Activated naive CD4-positive, alpha-beta T cell treated with anti-CD3 and anti-CD28 coated beads, Interleukin-2, amount 10 ng/mL, durations not matched to agents 7 days and 5 days (primary cell): ENCODE measurements at regions not wholly inside any gene's neighbourhood (a gene's known extent, or its start where the extent isn't known, plus 50 kb on each side); places are given as distances from the start of the nearest gene placed in this dataset.

ENCODE experiments used
- CTCF ChIA-PET: fragments of 350-600 bp; sonication (Branson Sonifier 250); formaldehyde crosslinking; loops from one replicate; lab custom pipeline; 2021; ENCODE audit warnings: antibody characterized with exemption; lab: Charles Lee
- DNase-seq: peaks from one replicate; pipeline ENCODE4 v3.0.0-alpha.2; 2020
- H3K27ac Mint-ChIP-seq: one replicate; pipeline ENCODE4 v1.8.0; 2021; ENCODE audit warnings: mild to moderate bottlenecking, moderate library complexity, mixed read lengths
- H3K27me3 Mint-ChIP-seq: one replicate; pipeline ENCODE4 v1.8.0; 2021; ENCODE audit warnings: mild to moderate bottlenecking, mixed read lengths
- H3K36me3 Mint-ChIP-seq: one replicate; pipeline ENCODE4 v1.8.0; 2021; ENCODE audit warnings: mixed read lengths
- H3K4me1 Mint-ChIP-seq: one replicate; pipeline ENCODE4 v1.8.0; 2021; ENCODE audit warnings: mixed read lengths
- H3K4me3 Mint-ChIP-seq: one replicate; pipeline ENCODE4 v1.8.0; 2021; ENCODE audit warnings: mild to moderate bottlenecking, moderate library complexity, mixed read lengths
- H3K9me3 Mint-ChIP-seq: one replicate; pipeline ENCODE4 v1.8.0; 2021; ENCODE audit warnings: mixed read lengths

DNA sequence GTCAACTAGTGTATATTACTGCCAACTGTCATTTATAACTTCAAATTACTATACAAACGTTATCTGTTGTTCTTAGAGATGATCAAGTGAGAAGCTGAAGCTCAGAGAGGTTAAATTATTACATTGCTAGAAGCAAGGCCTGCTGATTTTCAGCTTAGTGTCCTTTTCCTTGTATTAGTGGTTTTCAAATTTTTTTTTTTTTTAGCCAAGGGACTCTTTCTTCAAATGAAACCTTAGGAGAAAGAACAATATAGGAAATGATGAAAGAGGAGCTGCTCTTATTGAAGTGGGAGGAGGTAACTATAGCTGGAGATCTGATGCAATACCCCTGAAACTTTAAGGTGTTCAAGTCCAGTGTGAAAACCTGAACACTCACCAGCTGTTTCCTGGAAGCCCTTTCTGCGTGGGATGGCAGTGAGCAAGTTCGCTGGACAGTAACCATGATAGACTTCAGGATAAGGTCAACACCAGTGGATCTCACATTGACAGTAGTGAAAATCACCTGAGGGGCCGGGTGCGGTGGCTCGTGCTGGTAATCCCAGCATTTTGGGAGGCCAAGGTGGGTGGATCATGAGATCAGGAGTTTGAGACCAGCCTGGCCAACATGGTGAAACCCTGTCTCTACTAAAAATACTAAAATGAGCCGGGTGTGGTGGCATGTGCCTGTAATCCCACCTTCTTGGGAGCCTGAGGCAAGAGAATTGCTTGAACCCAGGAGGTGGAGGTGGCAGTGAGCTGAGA lies 376.2 kb downstream of the EDEM1 start:
- H3K36me3 Mint-ChIP-seq: no peaks in the 10 kb centered on the region
- H3K4me1 Mint-ChIP-seq: no peaks in the 10 kb centered on the region
- CTCF ChIA-PET: no interaction called here
- DNase-seq: no peak
- no peaks in the 10 kb centered on the region for H3K27me3 Mint-ChIP-seq
- H3K27ac Mint-ChIP-seq: no peak overlapping the region
- H3K4me3 Mint-ChIP-seq: no peak overlapping the region
- no peaks in the 10 kb centered on the region for H3K9me3 Mint-ChIP-seq

DNA sequence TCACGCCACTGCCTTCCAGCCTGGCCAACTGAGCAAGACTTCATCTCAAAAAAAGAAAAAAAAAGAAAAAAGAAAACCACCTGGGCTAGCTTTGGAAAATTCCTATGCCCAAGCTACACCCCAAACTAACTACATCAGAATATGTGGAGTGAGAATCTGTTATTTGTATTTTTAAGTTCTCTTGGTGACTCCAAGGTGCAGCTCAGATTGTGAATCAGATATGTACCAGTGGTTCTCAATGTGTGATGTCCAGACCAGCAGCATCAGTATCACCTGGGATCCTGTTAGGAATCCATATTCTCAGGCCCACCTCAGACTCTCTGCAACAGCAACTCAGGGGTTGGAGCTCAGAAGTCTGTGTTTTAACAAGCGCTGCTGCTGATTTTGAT lies 376.8 kb downstream of the EDEM1 start:
- DNase-seq: no peak
- no peak overlapping the region for H3K4me3 Mint-ChIP-seq
- CTCF ChIA-PET: no interaction called here
- no peak overlapping the region for H3K27ac Mint-ChIP-seq
- no peaks in the 10 kb centered on the region for H3K4me1 Mint-ChIP-seq
- H3K27me3 Mint-ChIP-seq: no peaks in the 10 kb centered on the region
- H3K36me3 Mint-ChIP-seq: no peaks in the 10 kb centered on the region
- H3K9me3 Mint-ChIP-seq: no peaks in the 10 kb centered on the region

DNA sequence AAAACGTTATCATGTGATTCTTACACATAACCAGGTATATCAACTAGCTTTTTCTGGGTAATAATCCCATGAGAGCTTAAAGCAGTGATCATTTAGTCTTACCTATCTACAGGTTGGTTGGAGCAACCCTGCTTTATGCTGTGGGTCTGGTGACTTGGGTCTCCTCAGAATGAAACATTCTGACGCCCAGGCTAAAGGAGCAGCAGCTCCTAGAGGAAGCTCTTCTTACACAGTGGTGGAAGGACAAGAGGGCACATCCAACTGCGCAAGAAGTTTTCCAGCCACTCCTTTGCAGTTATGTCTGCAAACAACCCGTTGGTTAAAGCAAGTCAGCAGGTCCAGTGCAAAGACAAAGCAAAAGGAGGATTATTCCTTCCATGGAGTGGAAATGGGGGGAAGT lies 377.5 kb downstream of the EDEM1 start:
- DNase-seq: no peak
- H3K27ac Mint-ChIP-seq: no peak overlapping the region
- no peak overlapping the region for H3K4me3 Mint-ChIP-seq
- no peaks in the 10 kb centered on the region for H3K27me3 Mint-ChIP-seq
- H3K36me3 Mint-ChIP-seq: no peaks in the 10 kb centered on the region
- H3K9me3 Mint-ChIP-seq: no peaks in the 10 kb centered on the region
- no peaks in the 10 kb centered on the region for H3K4me1 Mint-ChIP-seq
- CTCF ChIA-PET: interaction anchor here (0.6 to 1.1 kb wide), 2 partner anchors 90 to 138 kb away, joined by 3 read pairs; no protein-coding TSS in a partner anchor

DNA sequence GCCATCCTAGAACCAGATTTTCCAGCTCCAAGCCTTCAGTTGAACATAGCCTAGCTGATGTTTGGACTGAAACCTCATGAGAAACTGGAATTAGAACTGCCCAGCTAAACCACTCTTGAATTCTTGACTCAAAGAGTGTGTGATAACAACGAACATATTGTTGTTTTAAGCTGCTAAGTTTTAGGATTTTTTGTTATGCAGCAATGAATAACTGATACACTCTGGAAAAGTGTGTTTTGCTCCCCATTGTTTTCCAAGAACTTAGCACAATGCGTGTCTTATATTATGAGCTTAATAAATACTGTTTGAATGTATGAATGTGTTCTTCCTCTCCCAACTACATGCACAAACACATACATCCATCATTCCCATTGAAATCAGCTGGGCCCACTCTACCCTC lies 379.6 kb downstream of the EDEM1 start:
- CTCF ChIA-PET: no interaction called here
- DNase-seq: no peak
- Mint-ChIP-seq H3K36me3 (no peaks in the 10 kb centered on the region), H3K9me3 (no peaks in the 10 kb centered on the region), H3K27me3 (no peaks in the 10 kb centered on the region), H3K27ac (no peak overlapping the region), H3K4me3 (no peak overlapping the region), H3K4me1 (no peaks in the 10 kb centered on the region)

DNA sequence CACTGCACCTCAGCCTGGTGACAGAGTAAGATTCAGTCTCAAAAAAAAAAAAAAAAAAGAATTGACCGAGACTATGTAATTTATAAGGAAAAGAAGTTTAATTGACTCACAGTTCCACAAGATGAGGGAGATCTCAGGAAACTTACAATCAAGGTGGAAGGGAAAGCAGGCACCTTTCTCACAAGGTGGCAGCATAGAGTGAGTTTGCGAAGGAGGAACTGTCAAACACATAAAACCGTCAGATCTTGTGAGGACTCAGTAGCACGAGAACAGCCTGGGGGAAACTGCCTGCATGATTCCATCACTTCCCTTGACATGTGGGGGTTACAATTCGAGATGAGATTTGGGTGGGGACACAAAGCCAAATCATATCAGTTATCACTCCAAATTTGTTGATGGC lies 380.9 kb downstream of the EDEM1 start:
- H3K4me1 Mint-ChIP-seq: no peaks in the 10 kb centered on the region
- H3K9me3 Mint-ChIP-seq: no peaks in the 10 kb centered on the region
- no peak for DNase-seq
- CTCF ChIA-PET: interaction anchor here (0.7 kb wide), 1 partner anchor 82 kb away, joined by 3 read pairs; no protein-coding TSS in a partner anchor
- no peaks in the 10 kb centered on the region for H3K27me3 Mint-ChIP-seq
- H3K27ac Mint-ChIP-seq: no peak overlapping the region
- H3K36me3 Mint-ChIP-seq: no peaks in the 10 kb centered on the region
- H3K4me3 Mint-ChIP-seq: no peak overlapping the region

DNA sequence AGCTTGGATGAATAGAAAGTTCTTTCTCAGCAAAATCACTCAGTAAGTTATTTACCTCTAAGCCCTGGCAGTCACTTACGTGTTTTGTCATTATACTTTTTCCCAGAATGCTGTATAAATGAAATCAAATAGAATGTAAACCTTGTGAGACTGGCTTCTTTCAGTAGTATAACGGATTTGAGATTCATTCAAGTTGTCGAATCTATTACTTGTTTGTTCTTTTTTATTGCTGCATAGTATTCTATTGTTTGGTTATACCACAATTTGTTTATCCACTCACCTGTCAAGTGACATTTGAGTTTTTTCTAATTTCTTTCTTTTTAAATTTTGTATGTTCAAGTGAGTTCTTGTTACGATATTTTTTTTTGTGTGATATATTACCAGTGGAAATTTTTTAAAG lies 381.6 kb downstream of the EDEM1 start:
- H3K4me1 Mint-ChIP-seq: no peaks in the 10 kb centered on the region
- H3K27ac Mint-ChIP-seq: no peak overlapping the region
- DNase-seq: no peak
- H3K4me3 Mint-ChIP-seq: no peak overlapping the region
- H3K27me3 Mint-ChIP-seq: no peaks in the 10 kb centered on the region
- no peaks in the 10 kb centered on the region for H3K36me3 Mint-ChIP-seq
- H3K9me3 Mint-ChIP-seq: no peaks in the 10 kb centered on the region
- CTCF ChIA-PET: no interaction called here

DNA sequence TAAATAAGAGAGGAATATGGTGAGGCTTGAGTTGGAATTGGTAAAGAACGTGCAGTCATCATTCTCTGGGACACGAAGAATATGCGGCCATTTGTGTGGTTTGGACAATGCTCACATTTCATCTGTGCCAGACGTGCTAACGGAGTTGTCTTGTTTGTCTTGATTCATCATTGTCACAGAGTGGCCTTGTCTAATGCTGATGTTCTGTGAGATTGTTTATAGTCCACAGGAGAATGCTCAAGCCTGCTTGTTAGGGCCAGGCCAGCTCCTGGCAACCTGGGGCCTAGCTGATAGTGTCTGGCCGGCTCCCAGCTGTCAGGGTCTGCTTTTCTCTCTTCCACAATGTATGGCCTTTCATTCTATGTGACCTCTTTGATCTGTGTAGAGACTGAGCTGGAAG lies 384.7 kb downstream of the EDEM1 start:
- Mint-ChIP-seq H3K27me3 (no peaks in the 10 kb centered on the region), H3K4me3 (no peak overlapping the region), H3K9me3 (no peaks in the 10 kb centered on the region), H3K27ac (no peak overlapping the region), H3K36me3 (no peaks in the 10 kb centered on the region), H3K4me1 (no peaks in the 10 kb centered on the region)
- CTCF ChIA-PET: no interaction called here
- DNase-seq: no peak

DNA sequence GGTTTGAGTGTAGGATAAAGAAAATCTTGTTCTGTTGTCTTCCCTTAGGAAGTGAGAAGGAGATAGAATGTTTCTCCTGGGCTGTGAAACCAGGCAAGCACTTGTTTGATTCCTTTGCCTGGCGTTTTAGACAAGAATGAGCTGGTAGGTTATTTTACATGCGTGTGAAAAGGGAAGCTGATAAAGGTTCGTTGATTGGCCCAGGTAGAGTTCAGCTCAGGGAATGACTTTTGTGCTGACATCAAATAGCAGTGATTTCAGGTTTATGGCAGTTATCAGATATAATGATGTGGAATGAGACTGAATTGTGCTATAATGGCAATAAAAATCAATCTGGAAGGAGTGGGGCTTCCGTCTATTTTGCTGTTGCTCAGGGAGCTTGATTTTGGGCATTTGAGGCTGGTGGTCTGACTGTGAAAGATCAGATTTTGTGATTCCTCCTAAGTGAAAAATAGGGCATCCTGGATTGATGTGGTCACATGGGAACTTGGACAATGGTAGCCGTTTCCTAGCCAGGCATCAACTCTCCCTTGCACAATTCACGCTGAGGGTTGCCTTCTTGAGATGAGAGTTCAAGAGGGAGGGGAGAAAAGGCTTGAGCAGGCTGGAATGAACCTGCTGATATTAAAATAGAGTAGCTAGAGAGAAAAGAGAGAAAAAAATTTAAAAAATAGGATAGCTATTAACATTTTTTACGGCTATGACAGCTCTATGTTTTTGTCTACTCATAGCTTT lies 388.9 kb downstream of the EDEM1 start:
- CTCF ChIA-PET: no interaction called here

DNA sequence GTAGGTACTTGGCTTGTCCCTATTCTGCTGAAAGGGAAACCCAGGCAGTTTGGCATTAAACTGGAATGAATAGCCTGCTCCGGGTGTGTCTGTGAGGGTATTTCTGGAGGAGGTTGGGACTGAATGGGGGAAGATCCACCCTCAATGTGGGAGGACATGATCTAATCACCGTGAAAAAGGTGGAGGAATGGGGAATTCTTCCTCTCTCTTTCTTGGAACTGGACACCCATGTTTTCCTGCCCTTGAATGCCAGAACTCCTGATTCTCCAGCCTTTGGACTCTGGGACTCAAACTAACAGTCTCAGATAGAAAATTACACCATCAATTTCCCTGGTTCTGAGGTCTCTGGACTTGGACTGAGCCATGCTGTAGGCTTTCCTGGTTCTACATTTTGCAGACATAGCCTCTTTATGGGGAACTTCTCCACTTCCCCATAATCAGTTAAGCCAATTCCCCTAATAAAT lies 391.7 kb downstream of the EDEM1 start:
- CTCF ChIA-PET: no interaction called here
- H3K9me3 Mint-ChIP-seq: no peaks in the 10 kb centered on the region
- no peaks in the 10 kb centered on the region for H3K27me3 Mint-ChIP-seq
- H3K27ac Mint-ChIP-seq: no peak overlapping the region
- H3K36me3 Mint-ChIP-seq: no peaks in the 10 kb centered on the region
- no peaks in the 10 kb centered on the region for H3K4me1 Mint-ChIP-seq
- no peak overlapping the region for H3K4me3 Mint-ChIP-seq
- DNase-seq: no peak

More for the DNA sequence above, 388.9 kb downstream of the EDEM1 start:
- no peak for DNase-seq
- Mint-ChIP-seq H3K36me3 (no peaks in the 10 kb centered on the region), H3K9me3 (no peaks in the 10 kb centered on the region), H3K4me1 (no peaks in the 10 kb centered on the region), H3K27me3 (no peaks in the 10 kb centered on the region), H3K27ac (no peak overlapping the region), H3K4me3 (no peak overlapping the region)

DNA sequence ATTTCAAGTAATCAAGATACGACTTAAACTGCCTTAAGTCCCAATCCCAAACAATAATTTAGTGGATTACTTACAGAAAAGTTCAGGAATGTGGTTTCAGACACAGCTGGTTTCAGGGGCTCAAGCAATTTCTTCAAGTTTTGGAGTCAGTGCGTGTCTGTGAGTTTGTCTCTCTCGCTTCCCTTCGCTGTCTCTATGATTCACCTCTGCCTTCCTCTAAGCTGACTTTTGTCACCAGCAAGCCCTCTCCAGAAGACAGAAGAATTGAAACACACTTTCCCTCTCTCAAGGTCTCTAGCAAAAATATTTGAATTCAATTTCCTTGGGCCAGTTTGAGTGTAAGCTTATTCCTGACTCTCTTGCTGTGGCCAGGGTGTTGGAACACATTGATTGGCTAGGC lies 392.4 kb downstream of the EDEM1 start:
- no peaks in the 10 kb centered on the region for H3K9me3 Mint-ChIP-seq

DNA sequence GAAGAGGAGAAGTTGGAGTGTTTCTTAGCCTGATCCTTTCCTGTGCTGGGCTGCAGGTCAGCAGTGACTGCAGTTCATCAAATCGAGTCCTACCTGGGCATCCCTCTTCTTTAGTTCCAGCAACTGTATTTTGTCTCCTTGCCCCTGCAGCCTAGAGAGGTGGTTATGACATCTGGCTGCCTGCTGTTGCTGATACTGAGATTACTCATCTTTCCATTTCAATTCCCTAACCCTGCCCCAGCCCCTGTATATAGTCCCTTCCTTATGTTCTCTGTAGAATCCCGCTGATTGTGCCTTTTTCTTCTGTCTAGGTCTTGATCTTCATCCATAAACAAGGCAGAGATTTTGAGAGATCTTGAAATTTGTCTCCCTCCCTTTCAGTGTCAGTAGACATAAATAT lies 393.3 kb downstream of the EDEM1 start:
- no peak for DNase-seq
- Mint-ChIP-seq H3K27ac (no peak overlapping the region), H3K27me3 (no peaks in the 10 kb centered on the region), H3K36me3 (no peaks in the 10 kb centered on the region), H3K9me3 (no peaks in the 10 kb centered on the region), H3K4me1 (no peaks in the 10 kb centered on the region), H3K4me3 (no peak overlapping the region)
- CTCF ChIA-PET: no interaction called here

More for the DNA sequence above, 392.4 kb downstream of the EDEM1 start:
- no peak overlapping the region for H3K27ac Mint-ChIP-seq
- H3K36me3 Mint-ChIP-seq: no peaks in the 10 kb centered on the region
- no peak overlapping the region for H3K4me3 Mint-ChIP-seq
- DNase-seq: no peak
- no peaks in the 10 kb centered on the region for H3K4me1 Mint-ChIP-seq
- CTCF ChIA-PET: no interaction called here
- H3K27me3 Mint-ChIP-seq: no peaks in the 10 kb centered on the region

DNA sequence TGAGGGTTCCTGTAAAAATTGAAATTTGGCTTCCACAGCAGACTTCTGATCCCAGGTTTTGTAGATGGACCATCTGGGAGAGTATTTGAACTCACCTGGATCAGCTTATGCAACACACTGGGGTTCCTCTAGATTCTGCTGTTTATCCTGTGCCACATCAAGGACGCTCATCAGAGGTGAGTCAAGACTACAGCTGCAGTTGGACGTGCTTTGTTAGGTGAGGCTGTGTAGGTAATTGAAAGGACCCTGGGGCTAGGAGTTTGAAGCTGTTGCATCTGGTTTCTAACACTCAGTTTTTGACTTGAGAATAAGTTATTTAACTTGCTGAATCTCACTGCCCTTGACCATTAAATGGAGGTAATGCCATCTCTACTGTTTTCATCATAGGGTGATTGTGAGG lies 394.2 kb downstream of the EDEM1 start:
- no peak overlapping the region for H3K27ac Mint-ChIP-seq

DNA sequence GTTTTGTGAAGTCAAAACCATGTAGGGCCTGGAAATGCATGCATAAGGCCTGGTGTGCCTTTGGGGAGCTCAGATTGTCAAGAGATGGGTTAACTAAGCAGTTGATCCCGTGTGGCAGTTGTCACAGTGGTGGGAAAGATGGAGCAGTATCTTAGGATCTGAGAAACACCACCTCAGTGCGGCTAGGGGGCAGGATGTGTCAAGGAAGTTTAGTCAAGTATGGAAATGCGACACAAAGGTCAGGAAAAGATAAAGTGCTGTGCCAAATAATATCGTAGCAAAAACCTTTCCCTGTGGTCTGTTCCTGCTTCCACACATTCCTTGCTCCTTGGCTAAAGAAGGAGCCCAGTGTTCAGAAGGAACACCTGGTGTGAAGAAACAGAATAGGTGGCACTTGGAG lies 396.4 kb downstream of the EDEM1 start:
- H3K36me3 Mint-ChIP-seq: no peaks in the 10 kb centered on the region
- H3K4me1 Mint-ChIP-seq: no peaks in the 10 kb centered on the region
- CTCF ChIA-PET: no interaction called here
- H3K4me3 Mint-ChIP-seq: no peak overlapping the region
- no peak for DNase-seq
- no peaks in the 10 kb centered on the region for H3K27me3 Mint-ChIP-seq
- no peaks in the 10 kb centered on the region for H3K9me3 Mint-ChIP-seq
- no peak overlapping the region for H3K27ac Mint-ChIP-seq

More for the DNA sequence above, 394.2 kb downstream of the EDEM1 start:
- no peak for DNase-seq
- Mint-ChIP-seq H3K9me3 (no peaks in the 10 kb centered on the region), H3K4me1 (no peaks in the 10 kb centered on the region), H3K27me3 (no peaks in the 10 kb centered on the region), H3K36me3 (no peaks in the 10 kb centered on the region), H3K4me3 (no peak overlapping the region)
- CTCF ChIA-PET: no interaction called here

DNA sequence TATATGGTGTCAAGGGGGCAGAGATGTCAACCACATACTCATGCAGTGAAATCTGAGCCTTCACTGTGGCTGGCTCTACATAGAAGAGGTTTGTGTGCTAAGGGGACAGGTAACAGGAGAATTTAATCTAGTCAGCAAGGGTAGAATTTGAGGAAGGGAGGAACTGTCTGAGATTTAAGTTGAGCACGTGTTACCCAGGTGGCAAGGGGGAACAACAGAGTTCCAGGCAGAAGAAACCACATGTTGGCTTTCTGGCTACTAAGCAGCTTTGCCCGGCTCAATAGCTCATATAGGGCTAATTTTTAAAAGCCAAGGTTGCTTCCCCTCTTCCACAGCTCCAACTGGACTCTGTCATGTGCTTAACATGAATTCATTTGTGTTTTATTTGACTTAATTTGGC lies 397.6 kb downstream of the EDEM1 start:
- no peak overlapping the region for H3K4me3 Mint-ChIP-seq
- no peaks in the 10 kb centered on the region for H3K27me3 Mint-ChIP-seq
- H3K36me3 Mint-ChIP-seq: no peaks in the 10 kb centered on the region
- H3K27ac Mint-ChIP-seq: no peak overlapping the region
- no peak for DNase-seq
- H3K4me1 Mint-ChIP-seq: no peaks in the 10 kb centered on the region
- CTCF ChIA-PET: no interaction called here
- no peaks in the 10 kb centered on the region for H3K9me3 Mint-ChIP-seq

DNA sequence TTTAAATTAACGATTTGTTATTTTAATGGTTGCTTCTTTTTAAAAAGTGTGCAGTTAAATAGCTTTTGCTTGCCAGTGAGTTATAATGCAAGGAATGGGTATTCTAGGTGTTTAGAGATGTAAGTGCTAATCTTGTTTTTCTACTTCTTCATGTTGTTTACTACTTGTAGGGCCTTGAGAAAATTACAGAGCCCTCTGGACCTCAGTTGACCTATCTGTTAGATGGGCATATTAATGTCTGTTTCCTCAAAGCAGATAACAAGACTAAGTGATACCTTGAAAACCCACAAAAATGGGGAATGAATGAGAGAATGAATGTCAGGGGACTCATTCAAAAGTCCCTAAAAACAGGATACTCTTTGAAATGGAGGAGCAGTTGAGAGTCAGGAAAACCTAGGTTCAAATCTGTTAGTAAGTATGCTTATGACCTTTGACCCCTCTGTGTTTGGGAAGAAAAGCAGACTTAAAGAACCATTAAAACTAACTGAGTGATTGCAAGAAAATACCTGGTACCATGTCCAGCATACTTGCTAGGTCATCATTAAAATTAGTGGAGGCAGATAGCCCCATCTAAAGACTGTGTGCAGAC lies 419.5 kb downstream of the EDEM1 start:
- Mint-ChIP-seq H3K27ac (no peak overlapping the region), H3K4me1 (no peaks in the 10 kb centered on the region), H3K27me3 (no peaks in the 10 kb centered on the region), H3K36me3 (no peaks in the 10 kb centered on the region), H3K4me3 (no peak overlapping the region), H3K9me3 (no peaks in the 10 kb centered on the region)
- CTCF ChIA-PET: no interaction called here
- no peak for DNase-seq
